ENCODE measurements at regions not wholly inside any gene's neighbourhood (a gene's known extent, or its start where the extent isn't known, plus 50 kb on each side); places are given as distances from the start of the nearest gene placed in this dataset.

GRCh38 chr20:10960416-10960815 is 286.6 kb upstream of the JAG1 start:
- no peak for DNase-seq

DNA sequence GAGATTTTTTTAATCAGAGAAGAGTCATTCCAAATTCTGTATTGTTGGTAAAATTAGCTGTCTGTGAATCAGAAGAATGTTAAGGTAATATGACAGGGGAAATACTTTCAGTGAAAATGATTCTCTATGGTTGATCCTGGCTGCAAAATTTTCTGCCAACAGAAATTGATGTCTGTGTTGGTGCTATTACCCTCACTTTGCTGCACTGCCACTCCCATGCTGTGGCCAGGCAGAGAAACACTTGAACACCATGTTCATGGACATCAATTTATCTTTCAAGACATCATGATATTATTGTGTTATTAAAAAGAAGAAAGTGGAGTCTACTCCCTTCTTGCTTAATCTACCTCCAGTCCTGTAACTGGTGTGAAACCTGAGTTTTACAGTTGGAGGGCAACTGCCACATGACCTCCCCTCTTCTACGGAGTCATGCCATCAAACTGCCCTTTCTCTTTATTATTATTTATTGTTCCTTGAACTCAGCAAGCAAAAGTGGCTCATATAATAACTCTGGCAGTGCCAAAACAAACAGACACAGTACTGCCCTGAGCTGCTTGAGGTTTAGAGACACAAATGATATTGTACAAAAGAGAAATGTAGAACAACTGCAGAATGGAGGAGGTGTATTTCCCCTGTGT is 288.0 kb upstream of the JAG1 start:
- DNase-seq = no peak

DNA sequence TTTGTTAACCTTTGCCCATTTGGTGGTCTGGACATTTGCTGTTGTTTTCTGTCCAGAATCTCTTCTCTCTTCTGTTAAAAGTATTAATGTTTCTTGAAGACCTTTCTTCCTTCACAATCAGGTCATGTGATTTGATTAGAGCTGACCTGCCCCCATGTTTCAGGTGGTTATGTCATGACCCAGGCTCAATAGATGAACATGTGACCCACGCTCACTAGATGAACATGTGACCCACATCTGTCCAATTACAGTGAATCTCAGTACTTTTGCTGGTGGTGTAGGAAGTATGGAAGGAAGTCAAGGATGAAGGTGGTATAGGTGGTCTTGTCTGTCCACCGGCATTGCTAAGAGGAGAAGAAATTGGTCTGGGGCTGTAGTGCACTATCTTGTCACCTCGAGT is 289.1 kb upstream of the JAG1 start:
- DNase-seq = no peak

DNA sequence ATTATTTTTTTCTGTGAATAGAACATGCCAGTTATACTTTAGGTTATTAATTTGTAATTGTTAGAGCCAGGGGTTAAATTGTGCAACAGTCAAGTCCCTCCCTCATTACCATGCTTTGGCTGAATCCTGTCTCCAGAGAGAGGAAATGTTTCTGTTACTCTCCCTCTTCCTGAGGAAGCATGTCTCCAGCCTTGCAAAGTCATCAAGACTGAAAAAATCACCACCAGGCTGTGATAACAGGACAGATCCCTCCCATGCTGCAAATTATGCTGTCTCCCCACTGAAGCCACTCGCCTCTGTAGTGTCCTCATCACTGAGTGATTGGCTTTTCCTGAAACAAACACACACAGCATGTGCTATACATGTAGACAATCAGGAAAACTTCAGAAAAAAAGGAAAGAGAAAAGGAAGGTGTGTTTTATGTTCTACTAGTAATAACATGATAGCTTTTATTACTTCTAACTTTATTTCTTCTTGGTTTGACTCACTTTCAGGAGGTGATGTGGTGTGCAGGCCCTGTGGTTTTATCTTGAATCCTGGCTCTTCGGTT is 290.0 kb upstream of the JAG1 start:
- no peak for DNase-seq

- no peak for DNase-seq
Measured at GRCh38 chr20:10965936-10966470, 292.2 kb upstream of the JAG1 start.

DNA sequence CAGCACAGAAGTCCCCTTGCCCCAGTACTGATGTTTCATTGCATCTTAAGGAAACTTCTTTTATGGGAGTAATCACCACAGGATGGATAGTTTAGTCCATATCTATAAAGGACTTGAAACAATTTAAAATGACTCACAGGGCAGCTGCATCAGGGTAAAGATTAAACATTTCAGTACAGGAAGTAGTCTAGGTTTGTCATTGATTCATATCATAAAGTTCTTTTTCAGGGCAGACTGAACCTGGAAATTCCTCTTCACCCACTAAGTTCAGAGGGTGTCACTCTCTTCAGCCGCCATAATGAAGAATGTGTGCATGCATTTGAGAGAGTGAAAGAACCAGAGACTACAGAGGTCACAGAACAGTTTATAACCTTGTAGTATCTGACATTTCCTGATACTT is 296.3 kb upstream of the JAG1 start:
- DNase-seq = no peak

DNA sequence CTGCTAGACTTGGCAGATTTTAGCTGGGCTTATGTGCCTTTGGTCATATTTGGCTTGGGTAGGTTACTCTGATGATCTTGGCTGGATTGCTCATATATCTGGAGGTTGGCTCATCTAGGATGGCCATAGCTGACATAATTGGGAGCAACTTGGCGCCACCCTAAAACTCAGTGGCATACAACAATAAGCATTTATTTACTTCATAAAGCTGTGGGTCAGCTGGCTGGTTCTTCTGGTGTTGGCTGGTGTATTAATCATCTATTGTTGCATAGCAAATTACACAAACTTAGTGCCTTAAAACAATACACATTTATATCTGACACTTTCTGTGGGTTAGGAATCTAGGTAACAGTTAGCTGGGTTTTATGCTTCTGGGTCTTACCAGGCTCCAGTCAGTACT is 297.3 kb upstream of the JAG1 start:
- DNase-seq = no peak

GRCh38 chr20:10972219-10972860 is 298.5 kb upstream of the JAG1 start:
- DNase-seq = no peak

DNA sequence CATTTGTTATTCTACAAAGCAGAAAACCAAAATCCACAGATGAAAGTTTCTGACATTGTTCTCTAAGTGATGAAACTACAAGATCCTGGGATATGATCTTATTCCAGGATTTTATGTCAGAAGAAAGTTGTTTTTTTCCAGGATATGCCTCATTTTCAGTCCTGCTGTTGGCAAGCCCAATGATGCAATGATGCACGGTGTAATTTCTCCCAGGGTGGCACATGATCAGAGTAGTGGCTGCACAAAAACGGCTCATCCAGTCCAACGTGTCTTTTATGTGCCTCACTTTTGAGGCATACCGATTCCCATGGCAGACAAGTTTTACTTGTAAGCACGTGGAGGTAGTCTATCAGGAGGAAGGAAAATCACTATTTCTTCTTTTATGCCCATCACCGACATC is 302.3 kb upstream of the JAG1 start:
- DNase-seq = no peak

DNA sequence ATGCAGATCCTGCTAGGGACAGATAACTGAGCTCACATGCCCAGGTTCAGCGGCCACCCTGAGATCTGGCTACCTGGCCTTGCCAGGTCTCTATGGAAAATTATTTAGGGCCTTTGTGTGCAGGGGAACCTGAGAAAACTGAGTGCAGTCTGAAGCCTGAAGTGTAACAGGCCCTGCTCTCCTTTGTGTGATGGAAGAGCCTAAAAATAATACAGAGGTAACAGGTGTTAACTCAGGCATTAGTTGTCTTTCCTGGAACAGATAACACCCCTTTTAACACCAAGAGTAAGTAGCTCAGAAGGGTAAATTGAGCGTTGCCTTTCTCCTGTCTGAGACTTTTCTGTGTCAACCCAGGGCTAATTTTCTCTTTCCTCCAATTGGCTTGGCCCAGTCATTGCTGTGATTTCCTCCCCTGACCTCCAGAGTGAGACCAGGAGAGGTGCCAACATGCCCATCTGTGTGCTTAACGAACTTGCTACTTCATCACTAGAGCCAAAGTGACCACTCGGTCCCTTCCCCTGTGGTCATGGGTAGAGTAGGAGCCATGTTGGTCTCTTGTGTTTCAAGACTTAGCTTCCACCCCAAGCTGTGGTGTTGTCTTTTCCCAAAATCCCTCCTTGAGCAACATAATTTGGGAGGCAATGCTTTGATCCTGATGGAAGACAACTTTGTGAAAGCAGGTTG is 304.4 kb upstream of the JAG1 start:
- DNase-seq = no peak

DNA sequence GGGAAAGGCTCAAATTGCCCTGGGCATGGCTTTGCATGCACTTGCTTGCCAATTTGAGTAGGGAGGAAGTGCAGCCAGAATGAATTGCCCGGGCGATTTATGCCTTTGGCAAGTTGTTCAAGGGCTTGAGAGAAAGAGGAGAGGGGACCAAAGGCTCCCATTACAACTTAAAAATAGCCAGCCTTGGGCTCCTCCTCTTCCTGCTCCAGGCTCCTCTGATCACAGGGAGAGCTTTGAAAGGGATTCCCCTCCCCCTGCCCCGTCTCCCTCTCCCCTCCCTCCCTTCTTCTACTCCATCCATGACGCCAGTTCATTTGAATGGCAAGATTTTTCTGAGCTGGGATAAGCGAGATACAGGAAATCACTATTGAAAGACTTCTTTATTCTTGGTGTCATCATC is 304.9 kb upstream of the JAG1 start:
- no peak for DNase-seq

DNA sequence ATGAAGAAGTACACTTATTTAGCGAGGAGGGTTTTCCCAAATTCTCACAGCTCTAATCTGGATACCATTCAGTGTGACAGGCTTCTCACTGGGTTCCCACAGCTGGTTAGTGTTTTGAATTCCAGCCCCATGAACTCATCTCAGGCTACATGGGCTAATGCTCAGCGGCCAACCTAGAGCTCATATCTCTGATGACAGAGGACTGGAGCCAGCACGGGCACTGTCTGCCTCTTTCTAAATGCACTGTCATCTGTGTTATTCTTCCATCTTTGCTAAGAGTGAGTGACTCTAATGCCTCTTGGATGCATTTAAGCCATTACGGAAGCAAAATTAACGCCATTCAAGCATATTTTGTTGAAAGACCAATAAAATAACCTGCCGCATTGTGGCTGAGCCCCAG is 308.9 kb upstream of the JAG1 start:
- no peak for DNase-seq

DNA sequence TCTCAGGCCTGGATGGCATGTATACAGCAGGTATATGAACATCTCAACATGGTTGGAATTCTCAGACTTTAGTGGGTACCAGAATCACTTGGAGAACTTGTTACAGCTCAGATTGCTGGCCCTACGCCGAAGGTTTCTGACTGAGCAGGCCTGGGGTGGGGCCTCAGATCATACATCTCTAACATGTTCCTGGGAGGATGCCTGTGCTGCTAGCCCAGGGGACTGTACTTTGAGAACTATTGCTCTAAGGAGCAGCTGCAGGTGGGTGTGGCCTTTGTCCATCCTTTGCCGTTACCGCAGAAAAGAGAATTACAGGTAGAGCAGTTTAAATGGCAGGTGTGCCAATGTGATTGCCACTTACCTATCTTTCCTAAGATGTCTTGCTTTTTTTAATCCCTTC is 310.5 kb upstream of the JAG1 start:
- no peak for DNase-seq

- DNase-seq = no peak
Measured at GRCh38 chr20:10984913-10985312, 311.1 kb upstream of the JAG1 start.

- peak; percentile 1 to 19 for DNase-seq
Measured at GRCh38 chr20:10985536-10985935, 311.7 kb upstream of the JAG1 start.

DNA sequence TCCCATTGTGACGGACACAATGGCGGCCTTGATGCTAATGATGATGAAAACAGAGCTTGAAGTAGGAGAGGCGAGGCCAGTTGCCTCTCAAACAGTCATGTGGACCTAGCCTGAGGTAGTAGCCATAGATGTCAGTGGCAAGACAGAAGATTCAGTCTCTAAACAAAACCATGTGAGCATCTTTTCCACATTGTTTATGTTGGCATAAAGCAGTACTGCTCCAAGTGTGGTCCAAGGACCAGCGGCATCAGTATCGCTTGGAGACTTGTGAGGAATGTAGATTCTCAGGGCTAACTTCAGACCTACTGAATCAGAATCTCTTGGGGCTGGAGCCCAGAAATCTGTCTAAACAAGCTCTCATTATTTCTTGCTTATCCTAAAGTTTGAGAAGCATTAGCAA is 312.8 kb upstream of the JAG1 start:
- DNase-seq = no peak

GRCh38 chr20:10987651-10988383 is 314.0 kb upstream of the JAG1 start:
- no peak for DNase-seq

DNA sequence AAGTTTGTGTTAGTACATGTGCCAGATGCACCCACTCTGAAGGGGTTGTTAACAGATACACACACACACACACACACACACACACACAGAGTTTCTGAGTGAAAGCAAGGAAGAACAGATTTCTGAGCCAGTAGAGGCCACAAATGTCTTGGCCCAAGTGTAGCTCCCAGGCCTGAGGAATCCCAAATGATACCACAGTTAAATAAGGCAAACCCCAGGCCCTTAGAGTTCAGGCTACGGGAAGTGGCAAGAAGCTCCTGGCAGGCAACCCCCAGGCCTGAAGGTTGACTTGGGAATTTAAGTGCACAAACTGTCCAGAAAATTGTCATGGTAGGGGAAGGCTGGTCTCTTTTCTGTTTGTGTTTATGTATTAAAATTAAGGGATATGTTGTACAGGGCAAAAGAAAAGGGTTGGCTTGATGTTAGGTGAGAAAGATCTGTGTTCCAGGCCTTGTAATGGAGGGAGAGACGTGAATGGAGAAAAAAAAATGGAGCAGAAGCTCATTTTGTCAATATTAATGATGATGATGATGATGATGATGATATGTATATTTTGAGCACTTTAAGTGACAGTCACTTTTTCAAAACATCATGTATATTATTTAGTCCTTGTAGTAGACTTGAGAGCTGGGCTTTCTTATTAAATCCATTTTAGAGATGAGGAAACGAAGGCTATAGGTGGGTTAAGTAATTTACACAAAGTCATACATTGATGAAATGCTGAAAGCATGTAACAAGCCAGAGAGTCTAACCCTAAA is 317.0 kb upstream of the JAG1 start:
- DNase-seq = no peak

DNA sequence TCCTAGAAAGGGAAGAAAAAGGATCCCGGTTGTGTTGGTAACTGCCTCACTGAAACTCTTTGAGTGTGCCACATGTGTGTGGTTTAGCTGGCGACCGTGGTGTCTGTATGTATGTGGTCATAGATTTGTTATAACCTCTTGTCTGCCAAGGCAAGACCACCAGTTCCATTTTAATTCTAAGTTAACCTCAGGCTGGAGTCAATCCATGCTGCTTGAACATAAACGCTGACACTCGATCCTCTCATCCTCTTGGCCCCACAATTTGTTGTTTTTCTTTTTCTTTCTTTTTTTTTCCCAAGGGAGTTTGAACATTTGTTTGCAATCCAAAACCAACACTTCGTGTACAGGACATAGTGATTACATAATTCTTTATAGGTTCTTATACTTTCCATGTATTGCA is 318.9 kb upstream of the JAG1 start:
- no peak for DNase-seq

DNA sequence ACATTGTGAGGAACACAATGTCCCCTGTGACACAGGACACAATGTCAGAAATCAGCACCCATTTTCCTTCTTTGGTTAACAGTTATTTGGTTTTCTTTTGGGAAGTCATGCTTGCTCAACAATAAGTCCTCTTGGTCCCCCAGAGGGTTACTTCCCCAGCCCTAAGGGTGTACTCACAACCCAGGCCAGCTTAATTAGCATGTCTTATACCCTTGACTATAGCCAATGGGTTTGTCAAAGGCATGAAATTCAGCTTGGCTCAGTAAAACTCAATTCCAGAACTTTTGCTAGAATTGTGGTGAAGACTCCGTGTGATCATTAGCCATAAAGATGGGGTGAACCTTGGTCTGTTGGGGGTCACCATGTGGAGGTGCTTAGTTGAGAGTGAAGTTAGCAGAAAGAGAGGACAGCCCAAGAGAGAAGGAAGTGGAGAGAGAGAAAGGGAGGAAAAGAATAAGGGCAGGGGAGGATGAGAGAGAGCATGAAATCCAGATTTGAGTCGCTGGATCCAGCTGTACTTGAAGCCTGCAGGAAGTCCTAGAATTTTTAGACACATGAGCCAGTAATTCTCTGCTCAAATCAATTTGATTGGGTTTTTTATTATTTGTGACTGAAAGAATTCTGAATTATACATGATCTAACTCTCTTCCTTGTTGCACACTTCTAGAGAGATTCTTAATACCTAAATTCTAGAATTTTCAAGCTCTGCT is 321.3 kb upstream of the JAG1 start:
- no peak for DNase-seq

GRCh38 chr20:10998476-10998875 is 324.7 kb upstream of the JAG1 start:
- DNase-seq = no peak

DNA sequence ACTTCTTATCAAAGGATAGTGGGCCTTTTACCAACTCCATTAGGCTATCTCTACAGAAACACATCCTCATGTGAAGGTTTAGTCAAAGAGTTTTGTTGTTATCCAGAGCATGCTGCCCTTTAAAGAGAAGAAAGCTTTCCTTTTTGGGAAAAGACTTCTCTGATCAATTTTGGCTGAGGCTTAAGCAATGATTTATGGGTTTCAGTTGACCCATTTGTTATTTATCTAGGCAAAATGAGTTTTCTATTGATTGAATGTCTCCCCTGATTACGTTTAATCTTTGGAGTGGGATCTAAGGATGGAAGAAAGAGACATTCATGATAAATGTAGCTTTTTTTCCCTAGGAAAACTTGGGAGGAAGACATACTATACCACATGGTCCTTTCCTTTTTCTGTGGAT is 326.6 kb upstream of the JAG1 start:
- DNase-seq = no peak

All from inflammatory macrophage treated with lipopolysaccharide for 1 hour (primary cell).